Type B pancreatic cell (in vitro differentiated cells): ENCODE measurements at regions not wholly inside any gene's neighbourhood (a gene's known extent, or its start where the extent isn't known, plus 50 kb on each side); places are given as distances from the start of the nearest gene placed in this dataset.

ENCODE experiments used
- DNase-seq: peaks from one replicate; pipeline ENCODE4 v3.0.0; 2021; ENCODE audit warnings: mixed read lengths; ENCODE audit not compliant: unreplicated experiment; ENCODE audit errors: extremely low spot score
- H3K27ac Mint-ChIP-seq: 2 replicates; pipeline ENCODE4 v1.8.0; 2021; ENCODE audit warnings: mild to moderate bottlenecking, mixed read lengths
- H3K27me3 Mint-ChIP-seq: 2 replicates; pipeline ENCODE4 v1.8.0; 2021; ENCODE audit warnings: mixed read lengths
- H3K36me3 Mint-ChIP-seq: 2 replicates; pipeline ENCODE4 v1.8.0; 2021; ENCODE audit warnings: mixed read lengths
- H3K4me1 Mint-ChIP-seq: one replicate; pipeline ENCODE4 v1.8.0; 2021; ENCODE audit warnings: mixed read lengths; ENCODE audit not compliant: unreplicated experiment
- H3K4me3 Mint-ChIP-seq: 2 replicates; pipeline ENCODE4 v1.8.0; 2021; ENCODE audit warnings: mild to moderate bottlenecking, mixed read lengths
- H3K9me3 Mint-ChIP-seq: 2 replicates; pipeline ENCODE4 v1.8.0; 2021; ENCODE audit warnings: mixed read lengths
- CTCF ChIP-seq: fragments of 200-600 bp; sonication (generic); conservative IDR thresholded peaks from 2 replicates; pipeline ENCODE4 v1.5.0; 2021; ENCODE audit warnings: antibody characterized with exemption, mild to moderate bottlenecking

- DNase-seq: no peak
- no peaks in the 10 kb centered on the region for H3K27me3 Mint-ChIP-seq
- no peaks in the 10 kb centered on the region for H3K36me3 Mint-ChIP-seq
- H3K9me3 Mint-ChIP-seq: no peaks in the 10 kb centered on the region
- no peak for TF ChIP-seq CTCF
- no peak overlapping the region for H3K4me3 Mint-ChIP-seq
- H3K27ac Mint-ChIP-seq: no peak overlapping the region
- peaks cover 17% of the 10 kb centered on the region for H3K4me1 Mint-ChIP-seq
Measured at GRCh38 chr1:104761961-104762570, 1012.4 kb downstream of the AMY1C start.

GRCh38 chr1:104765085-104765484, 1015.4 kb downstream of the AMY1C start:
- no peaks in the 10 kb centered on the region for H3K36me3 Mint-ChIP-seq
- H3K4me3 Mint-ChIP-seq: peak overlapping the region; percentile 39
- peak overlapping the region; percentile 18 for H3K27ac Mint-ChIP-seq
- no peak for TF ChIP-seq CTCF
- no peaks in the 10 kb centered on the region for H3K9me3 Mint-ChIP-seq
- DNase-seq: no peak
- H3K27me3 Mint-ChIP-seq: no peaks in the 10 kb centered on the region
- H3K4me1 Mint-ChIP-seq: peaks cover 17% of the 10 kb centered on the region

DNA sequence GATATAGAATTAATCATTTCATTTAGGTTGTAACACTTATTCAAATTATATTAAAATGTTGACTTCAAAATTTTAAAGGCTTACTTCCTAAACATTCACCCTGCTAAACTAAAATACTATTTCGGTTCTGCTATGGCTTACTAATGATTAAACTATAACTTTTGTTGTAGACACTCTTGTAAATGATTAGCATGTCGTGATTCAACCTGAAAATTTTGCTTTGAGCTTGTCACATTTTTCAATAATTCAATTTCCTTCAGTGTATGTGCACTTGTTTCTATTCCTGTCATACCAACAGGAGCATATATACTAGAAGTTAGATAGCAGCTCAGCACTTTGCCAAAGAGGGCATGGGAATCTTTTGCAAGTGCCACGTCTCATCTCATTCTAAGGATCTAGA, 1018.8 kb downstream of the AMY1C start:
- no peak overlapping the region for H3K27ac Mint-ChIP-seq
- no peaks in the 10 kb centered on the region for H3K36me3 Mint-ChIP-seq
- no peaks in the 10 kb centered on the region for H3K27me3 Mint-ChIP-seq
- no peak overlapping the region for H3K4me3 Mint-ChIP-seq
- DNase-seq: no peak
- H3K9me3 Mint-ChIP-seq: no peaks in the 10 kb centered on the region
- TF ChIP-seq CTCF: no peak
- H3K4me1 Mint-ChIP-seq: peaks cover 12% of the 10 kb centered on the region

DNA sequence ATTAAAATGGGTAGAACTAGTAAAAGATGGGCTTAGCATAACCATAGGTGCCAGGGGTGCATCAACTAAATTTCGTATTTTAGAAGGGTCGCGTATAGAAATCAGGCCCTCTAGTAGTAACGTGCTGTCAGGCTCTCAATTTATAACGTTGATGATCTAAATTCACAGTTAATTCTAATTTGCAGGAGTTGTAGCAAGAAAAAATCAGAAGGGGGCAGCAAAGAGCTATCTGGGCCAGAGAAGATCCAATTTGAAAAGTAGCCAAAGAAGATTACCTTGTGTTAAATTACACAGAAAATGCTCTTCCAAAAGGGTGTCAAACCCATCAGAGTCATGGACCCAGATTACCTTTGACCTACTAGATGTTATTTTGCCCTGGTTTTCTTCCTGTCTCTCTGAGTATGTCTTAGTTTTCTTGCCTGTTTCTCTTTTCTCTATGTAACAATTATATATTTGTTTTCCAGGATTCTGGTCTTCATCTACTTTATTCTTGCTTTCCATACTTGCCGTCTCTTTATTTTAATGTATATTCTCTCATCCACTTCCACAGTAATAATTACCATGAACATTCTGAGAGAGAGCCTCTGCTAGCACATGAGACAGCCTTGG, 1030.9 kb downstream of the AMY1C start:
- DNase-seq: no peak
- Mint-ChIP-seq H3K4me1 (no peaks in the 10 kb centered on the region), H3K9me3 (no peaks in the 10 kb centered on the region), H3K27ac (no peak overlapping the region), H3K36me3 (no peaks in the 10 kb centered on the region), H3K27me3 (peaks cover 4% of the 10 kb centered on the region), H3K4me3 (no peak overlapping the region)
- peak; percentile 91 for TF ChIP-seq CTCF

DNA sequence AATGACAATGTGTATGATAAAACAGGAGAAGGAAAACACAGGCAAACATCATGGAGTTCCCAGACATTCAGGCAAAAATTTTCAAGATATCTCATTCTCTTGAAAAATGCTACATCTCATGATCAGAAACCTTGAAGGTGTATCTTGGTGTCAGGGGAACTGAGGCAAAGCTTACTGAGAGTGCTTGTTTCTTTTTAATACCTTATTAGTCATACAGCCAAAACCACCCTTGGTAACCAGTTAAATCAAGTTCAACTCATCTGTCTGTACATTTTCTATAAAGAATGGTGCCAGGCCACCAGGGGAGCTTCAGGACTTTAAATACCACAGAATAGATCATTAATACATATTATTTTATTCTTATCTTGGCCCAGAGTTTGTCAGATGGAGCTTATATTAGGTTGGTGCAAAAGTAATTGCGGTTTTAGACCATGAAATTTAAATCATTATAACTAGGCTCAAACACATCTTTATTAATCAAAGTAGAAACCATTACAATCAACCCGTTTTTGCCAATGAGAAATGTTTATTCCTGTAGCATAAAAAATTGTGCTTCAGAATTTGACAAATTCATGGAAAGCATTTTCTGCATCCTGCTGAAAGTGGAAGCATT, 1036.0 kb downstream of the AMY1C start:
- H3K27me3 Mint-ChIP-seq: no peaks in the 10 kb centered on the region
- DNase-seq: no peak
- no peaks in the 10 kb centered on the region for H3K9me3 Mint-ChIP-seq
- no peak overlapping the region for H3K27ac Mint-ChIP-seq
- no peaks in the 10 kb centered on the region for H3K36me3 Mint-ChIP-seq
- no peaks in the 10 kb centered on the region for H3K4me1 Mint-ChIP-seq
- no peak for TF ChIP-seq CTCF
- H3K4me3 Mint-ChIP-seq: no peak overlapping the region
